Trophoblast cell (in vitro differentiated cells and primary cell): ENCODE measurements at regions not wholly inside any gene's neighbourhood (a gene's known extent, or its start where the extent isn't known, plus 50 kb on each side); places are given as distances from the start of the nearest gene placed in this dataset.

Experiments used
- DNase-seq, 2 donors: peaks; one replicate each; pipeline ENCODE4 v3.0.0-alpha.2; 2016
- H2AFZ ChIP-seq: 2 replicates; pipeline ENCODE4 v1.6.1; 2013; ENCODE audit warnings: low read length, moderate library complexity, mild to moderate bottlenecking; ENCODE audit not compliant: insufficient read depth, poor library complexity
- H2AK5ac ChIP-seq: 2 replicates; pipeline ENCODE4 v1.6.1; 2013; ENCODE audit warnings: mild to moderate bottlenecking, low read length
- H2BK120ac ChIP-seq: 2 replicates; pipeline ENCODE4 v1.6.1; 2013; ENCODE audit warnings: low read length, mild to moderate bottlenecking, moderate library complexity; ENCODE audit not compliant: insufficient read depth, poor library complexity
- H2BK12ac ChIP-seq: 2 replicates; pipeline ENCODE4 v1.6.1; 2013; ENCODE audit warnings: mild to moderate bottlenecking, low read length, moderate library complexity
- H2BK5ac ChIP-seq: 2 replicates; pipeline ENCODE4 v1.6.1; 2013; ENCODE audit warnings: low read length, low read depth, moderate library complexity, mild to moderate bottlenecking; ENCODE audit not compliant: poor library complexity
- H3K14ac ChIP-seq: 2 replicates; pipeline ENCODE4 v1.6.1; 2013; ENCODE audit warnings: mild to moderate bottlenecking, low read length
- H3K18ac ChIP-seq: 2 replicates; pipeline ENCODE4 v1.6.1; 2013; ENCODE audit warnings: mild to moderate bottlenecking, low read length
- H3K23ac ChIP-seq: 2 replicates; pipeline ENCODE4 v1.6.1; 2013; ENCODE audit warnings: low read length
- H3K27ac ChIP-seq: 2 replicates; pipeline ENCODE4 v1.5.1; 2013; ENCODE audit warnings: low read depth, mild to moderate bottlenecking, inconsistent platforms, low read length, moderate library complexity
- H3K27me3 ChIP-seq: 2 replicates; pipeline ENCODE4 v1.6.1; 2013; ENCODE audit warnings: inconsistent platforms, mild to moderate bottlenecking, low read length, moderate library complexity; ENCODE audit not compliant: insufficient read depth
- H3K36me3 ChIP-seq, 2 experiments: 1 replicate in 1 of 2; 2 replicates in 1 of 2; pipeline ENCODE4 v1.6.1; 2013; ENCODE audit warnings: low read length in 2 of 2, mild to moderate bottlenecking in 2 of 2, moderate library complexity in 1 of 2; ENCODE audit not compliant: insufficient read depth in 2 of 2, control insufficient read depth in 1 of 2
- H3K4ac ChIP-seq: 2 replicates; pipeline ENCODE4 v1.6.1; 2013; ENCODE audit warnings: low read depth, mild to moderate bottlenecking, low read length, moderate library complexity
- H3K4me1 ChIP-seq, 2 experiments: 1 replicate in 1 of 2; 2 replicates in 1 of 2; pipeline ENCODE4 v1.6.1; 2013; ENCODE audit warnings: low read length in 2 of 2, mild to moderate bottlenecking in 2 of 2, moderate library complexity in 1 of 2; ENCODE audit not compliant: insufficient read depth in 2 of 2, control insufficient read depth in 1 of 2
- H3K4me2 ChIP-seq: 2 replicates; pipeline ENCODE4 v1.6.1; 2013; ENCODE audit warnings: inconsistent platforms, mild to moderate bottlenecking, low read length, moderate library complexity
- H3K4me3 ChIP-seq: 2 replicates; pipeline ENCODE4 v1.5.1; 2013; ENCODE audit warnings: mild to moderate bottlenecking, low read depth, low read length, inconsistent platforms
- H3K79me1 ChIP-seq: one replicate; pipeline ENCODE4 v1.6.1; 2013; ENCODE audit warnings: low read length
- H3K79me2 ChIP-seq: 2 replicates; pipeline ENCODE4 v1.6.1; 2013; ENCODE audit warnings: low read length, mild to moderate bottlenecking; ENCODE audit not compliant: control insufficient read depth, insufficient read depth, poor library complexity
- H3K9ac ChIP-seq: 2 replicates; pipeline ENCODE4 v1.6.1; 2013; ENCODE audit warnings: mild to moderate bottlenecking, low read length
- H3K9me3 ChIP-seq: 2 replicates; pipeline ENCODE4 v1.6.1; 2013; ENCODE audit warnings: low read depth, mild to moderate bottlenecking, control low read depth, inconsistent platforms, low read length; ENCODE audit not compliant: insufficient read depth
- H4K12ac ChIP-seq: 2 replicates; pipeline ENCODE4 v1.6.1; 2013; ENCODE audit warnings: low read depth, mild to moderate bottlenecking, low read length, moderate library complexity
- H4K8ac ChIP-seq: 2 replicates; pipeline ENCODE4 v1.6.1; 2013; ENCODE audit warnings: low read depth, mild to moderate bottlenecking, low read length, moderate library complexity
- H4K91ac ChIP-seq: one replicate; pipeline ENCODE4 v1.6.1; 2013; ENCODE audit warnings: low read depth, mild to moderate bottlenecking, low read length, moderate library complexity
- WGBS: extraction: QIAGEN DNeasy Blood & Tissue Kit; methylation state at CpG from one replicate; pipeline ENCODE4 v1.1.7; 2013; ENCODE audit warnings: missing lambda C conversion rate; ENCODE audit not compliant: insufficient read length, insufficient coverage; ENCODE audit errors: extremely low coverage; 5-methylcytosine and 5-hydroxymethylcytosine counted together

DNA sequence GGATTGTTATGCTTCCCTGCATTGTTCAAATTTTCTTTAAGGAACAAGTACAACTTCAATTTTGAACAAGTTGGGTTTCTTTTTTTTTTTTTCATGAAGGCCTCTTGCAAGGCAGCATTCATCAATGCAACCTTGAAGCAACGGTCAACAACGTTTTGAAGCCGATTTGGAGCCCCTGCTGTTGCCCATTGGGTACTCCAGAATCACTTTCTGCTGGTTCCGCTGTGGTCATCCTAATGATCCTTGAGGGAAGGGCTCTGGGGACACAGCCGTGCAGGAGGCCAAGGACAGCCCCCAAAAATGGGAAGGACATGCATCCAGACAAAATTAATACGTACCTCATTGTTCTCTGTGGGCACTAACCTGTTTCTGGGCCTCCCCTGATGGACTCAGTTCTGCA lies 84.6 kb upstream of the MGMT start:
- H4K8ac ChIP-seq: no peak overlapping the region
- H2BK120ac ChIP-seq: no peak overlapping the region
- H3K14ac ChIP-seq: no peak overlapping the region
- no peak overlapping the region for H3K23ac ChIP-seq
- H3K27ac ChIP-seq: no peak overlapping the region
- H2AFZ ChIP-seq: no peak overlapping the region
- no peaks in the 10 kb centered on the region for H3K4me1 ChIP-seq
- H3K27me3 ChIP-seq: no peaks in the 10 kb centered on the region
- H3K9ac ChIP-seq: no peak overlapping the region
- H4K12ac ChIP-seq: no peak overlapping the region
- H3K4me3 ChIP-seq: no peak overlapping the region
- no peak overlapping the region for H3K18ac ChIP-seq
- H2AK5ac ChIP-seq: no peak overlapping the region
- no peak overlapping the region for H4K91ac ChIP-seq
- peaks cover 1% of the 10 kb centered on the region for H3K9me3 ChIP-seq
- no peaks in the 10 kb centered on the region for H3K79me2 ChIP-seq
- no peak for DNase-seq
- H3K36me3 ChIP-seq: no peaks in the 10 kb centered on the region
- no peak overlapping the region for H2BK5ac ChIP-seq
- H3K4me2 ChIP-seq: no peak overlapping the region
- WGBS: no CpG with 5 or more reads among the region's 6 CpGs
- H3K4ac ChIP-seq: no peak overlapping the region
- H3K79me1 ChIP-seq: no peaks in the 10 kb centered on the region
- H2BK12ac ChIP-seq: no peak overlapping the region

DNA sequence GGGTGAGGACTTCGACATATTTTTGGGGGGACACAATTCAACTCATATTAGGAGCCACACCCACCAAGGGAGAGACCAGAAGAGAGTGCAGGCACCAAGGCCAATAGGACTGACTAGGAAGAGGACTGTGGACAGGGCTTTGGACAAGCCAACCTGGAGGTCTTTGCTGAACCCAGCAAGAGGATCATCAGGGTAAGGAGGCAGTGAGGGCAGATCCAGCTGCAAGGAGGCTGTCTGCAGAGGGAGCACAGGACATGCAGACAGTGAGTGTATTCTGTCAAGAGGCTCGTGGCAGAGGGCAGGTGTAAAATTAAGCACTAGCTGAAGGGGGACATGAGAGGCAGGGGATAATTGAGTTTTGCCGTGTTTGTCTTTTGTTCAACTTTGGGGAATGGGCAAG lies 83.4 kb upstream of the MGMT start:
- no peak overlapping the region for H4K91ac ChIP-seq
- no peaks in the 10 kb centered on the region for H3K79me1 ChIP-seq
- H3K23ac ChIP-seq: no peak overlapping the region
- WGBS: no CpG with 5 or more reads among the region's 3 CpGs
- no peak overlapping the region for H2BK5ac ChIP-seq
- no peaks in the 10 kb centered on the region for H3K27me3 ChIP-seq
- H4K12ac ChIP-seq: no peak overlapping the region
- DNase-seq: no peak
- no peaks in the 10 kb centered on the region for H3K79me2 ChIP-seq
- no peak overlapping the region for H4K8ac ChIP-seq
- H3K4me2 ChIP-seq: no peak overlapping the region
- H3K18ac ChIP-seq: no peak overlapping the region
- peaks cover 1% of the 10 kb centered on the region for H3K9me3 ChIP-seq
- H3K4me3 ChIP-seq: no peak overlapping the region
- no peak overlapping the region for H2BK12ac ChIP-seq
- H2BK120ac ChIP-seq: no peak overlapping the region
- H3K14ac ChIP-seq: no peak overlapping the region
- H3K4me1 ChIP-seq: no peaks in the 10 kb centered on the region
- H3K36me3 ChIP-seq: no peaks in the 10 kb centered on the region
- H3K27ac ChIP-seq: no peak overlapping the region
- H3K4ac ChIP-seq: no peak overlapping the region
- H2AFZ ChIP-seq: no peak overlapping the region
- H2AK5ac ChIP-seq: no peak overlapping the region
- no peak overlapping the region for H3K9ac ChIP-seq

DNA sequence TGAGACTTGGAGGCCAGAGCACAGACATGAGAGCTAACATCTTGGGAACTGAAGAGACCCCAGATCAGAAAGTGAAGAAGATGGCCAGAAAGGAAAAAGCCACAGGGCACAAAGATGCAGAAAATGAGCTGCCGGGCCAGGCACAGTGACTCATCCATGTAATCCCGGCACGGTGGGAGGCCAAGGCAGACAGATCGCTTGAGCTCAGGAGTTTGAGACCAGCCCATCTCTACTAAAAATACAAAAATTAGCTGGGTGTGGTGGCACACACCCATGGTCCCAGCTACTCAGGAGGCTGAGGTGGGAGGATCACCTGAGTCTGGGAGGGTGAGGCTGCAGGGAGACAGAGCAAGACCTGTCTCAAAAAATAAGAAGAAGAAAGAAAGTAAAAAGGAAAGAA lies 81.4 kb upstream of the MGMT start:
- H3K4ac ChIP-seq: no peak overlapping the region

DNA sequence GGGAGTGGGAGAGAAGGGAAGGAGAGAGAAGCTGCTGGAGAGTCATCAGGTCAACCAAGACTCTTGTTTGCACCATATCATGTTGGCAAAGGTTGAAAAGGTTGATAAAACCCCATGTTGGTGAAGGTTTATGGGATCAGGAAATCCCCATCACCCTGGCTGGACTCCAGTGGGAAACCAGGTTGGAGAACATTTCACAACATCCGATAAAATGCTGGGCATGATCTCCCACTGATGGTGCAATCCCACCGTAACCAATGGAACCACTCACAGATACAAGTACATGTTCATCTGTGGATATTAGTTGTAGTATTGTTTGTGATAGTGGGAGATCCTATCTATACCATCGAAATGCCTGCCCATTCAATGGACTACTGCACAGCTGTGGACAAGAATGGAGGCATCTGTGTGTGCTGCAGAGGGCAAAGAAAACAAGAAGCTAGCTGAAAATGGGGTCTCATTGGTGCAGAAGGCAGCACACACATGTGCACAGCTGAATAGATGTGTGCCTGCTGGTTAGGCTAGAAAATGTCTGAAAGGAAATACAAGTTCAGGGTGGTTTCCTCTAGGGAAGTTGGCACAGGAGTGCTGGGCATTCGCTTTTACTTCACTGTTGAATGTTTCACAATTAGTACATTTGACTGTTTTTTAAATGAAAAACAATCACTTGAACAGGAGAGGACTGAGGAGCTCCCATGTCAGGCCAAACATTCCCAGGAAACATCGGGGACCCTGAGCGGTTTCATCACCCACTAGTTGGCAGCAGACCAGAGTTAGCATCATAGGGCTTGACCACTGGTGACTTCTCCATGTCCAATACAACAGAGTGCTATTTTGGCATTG lies 80.4 kb upstream of the MGMT start:
- Histone ChIP-seq H2BK120ac (no peak overlapping the region), H3K79me2 (no peaks in the 10 kb centered on the region)
- WGBS: no CpG with 5 or more reads among the region's 6 CpGs

More for the DNA sequence above, 81.4 kb upstream of the MGMT start:
- Histone ChIP-seq H4K91ac (no peak overlapping the region), H2BK12ac (no peak overlapping the region), H3K18ac (no peak overlapping the region), H3K79me2 (no peaks in the 10 kb centered on the region), H3K9me3 (no peaks in the 10 kb centered on the region), H3K36me3 (no peaks in the 10 kb centered on the region), H3K27ac (no peak overlapping the region), H3K79me1 (no peaks in the 10 kb centered on the region), H4K8ac (no peak overlapping the region), H2AFZ (no peak overlapping the region), H3K9ac (no peak overlapping the region), H4K12ac (no peak overlapping the region), H2BK120ac (no peak overlapping the region), H3K4me3 (no peak overlapping the region), H3K14ac (no peak overlapping the region), H2BK5ac (no peak overlapping the region), H2AK5ac (no peak overlapping the region), H3K4me2 (no peak overlapping the region), H3K4me1 (no peaks in the 10 kb centered on the region), H3K27me3 (no peaks in the 10 kb centered on the region), H3K23ac (no peak overlapping the region)
- DNase-seq: no peak
- no CpG with 5 or more reads among the region's 4 CpGs for WGBS

More for the DNA sequence above, 80.4 kb upstream of the MGMT start:
- no peak overlapping the region for H3K23ac ChIP-seq
- no peak overlapping the region for H4K91ac ChIP-seq
- no peak overlapping the region for H2BK12ac ChIP-seq
- no peaks in the 10 kb centered on the region for H3K36me3 ChIP-seq
- H3K9ac ChIP-seq: no peak overlapping the region
- H2BK5ac ChIP-seq: no peak overlapping the region
- H4K12ac ChIP-seq: no peak overlapping the region
- no peaks in the 10 kb centered on the region for H3K9me3 ChIP-seq
- no peak overlapping the region for H3K4me3 ChIP-seq
- H3K14ac ChIP-seq: no peak overlapping the region
- H3K18ac ChIP-seq: no peak overlapping the region
- no peak overlapping the region for H3K4me2 ChIP-seq
- H3K27me3 ChIP-seq: no peaks in the 10 kb centered on the region
- no peaks in the 10 kb centered on the region for H3K4me1 ChIP-seq
- no peak overlapping the region for H2AK5ac ChIP-seq
- no peak overlapping the region for H3K27ac ChIP-seq
- DNase-seq: no peak
- no peak overlapping the region for H3K4ac ChIP-seq
- H2AFZ ChIP-seq: no peak overlapping the region
- no peak overlapping the region for H4K8ac ChIP-seq
- no peaks in the 10 kb centered on the region for H3K79me1 ChIP-seq
